ENCODE measurements at regions not wholly inside any gene's neighbourhood (a gene's known extent, or its start where the extent isn't known, plus 50 kb on each side); places are given as distances from the start of the nearest gene placed in this dataset.

GRCh38 chr2:38152035-38152434 is 76.1 kb upstream of the CYP1B1 start:
- no peak for TF ChIP-seq EP300 (IDR thresholded peaks at IDR 0.05)
- TF ChIP-seq CTCF (IDR thresholded peaks at IDR 0.05): no peak
- no peak for TF ChIP-seq POLR2A (IDR thresholded peaks at IDR 0.05)
